GM23248 (cell line): ENCODE measurements at regions not wholly inside any gene's neighbourhood (a gene's known extent, or its start where the extent isn't known, plus 50 kb on each side); places are given as distances from the start of the nearest gene placed in this dataset.

Experiments
- EZH2 ChIP-seq: fragments of 200-600 bp; sonication (generic); IDR thresholded peaks from 2 replicates; pipeline ENCODE4 v1.6.1; 2018; ENCODE audit warnings: antibody characterized with exemption, mild to moderate bottlenecking; ENCODE audit not compliant: insufficient read depth, poor library complexity, severe bottlenecking
- EZH2phosphoT487 ChIP-seq: fragments of 200-600 bp; sonication (generic); IDR thresholded peaks from 2 replicates; pipeline ENCODE4 v1.6.1; 2018; ENCODE audit warnings: antibody characterized with exemption, moderate library complexity, mild to moderate bottlenecking, low read depth; ENCODE audit not compliant: insufficient read depth

DNA sequence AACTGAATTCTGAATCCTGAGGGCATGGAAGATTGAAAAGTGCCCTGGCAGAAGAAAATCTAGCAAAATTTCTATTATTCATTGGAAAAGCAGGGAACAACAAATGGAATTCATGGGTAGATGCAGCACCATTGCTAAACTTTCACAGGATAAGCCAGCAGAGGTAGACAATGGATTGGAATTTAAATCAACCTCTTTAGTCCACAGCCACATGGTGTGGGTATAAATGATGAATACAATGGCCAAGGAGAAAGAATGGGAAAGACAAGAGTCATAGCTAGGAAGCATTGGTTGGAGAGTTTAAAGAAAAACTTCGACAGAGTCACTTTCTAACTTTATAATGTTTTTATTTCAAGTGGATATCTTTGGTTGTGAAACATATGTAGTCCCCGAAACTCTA, 332.8 kb upstream of the PUDP start:
- TF ChIP-seq EZH2 (no peak), EZH2phosphoT487 (no peak)
